GM12878 (cell line): ENCODE measurements at regions not wholly inside any gene's neighbourhood (a gene's known extent, or its start where the extent isn't known, plus 50 kb on each side); places are given as distances from the start of the nearest gene placed in this dataset.

ENCODE experiments used
- ATAC-seq: fragments of 200-7000 bp; cut with Tn5 transposase; 3 replicates; pipeline ENCODE4 v1.9.1; 2020; ENCODE audit warnings: mild to moderate bottlenecking, moderate library complexity
- BruUV-seq: library from RNA; stranded (reverse); fragments of 400-500 nt; replicated peaks from 2 replicates; lab custom pipeline; 2021; lab: Mats Ljungman, UMichigan
- CTCF ChIA-PET: fragments of 300-600 bp; sonication (Branson Sonifier 250); formaldehyde crosslinking; extraction: SDS; loops from one replicate; lab custom pipeline; 2021; ENCODE audit warnings: inconsistent platforms; lab: Yijun Ruan, JAX
- POLR2A ChIA-PET: fragments of 350-600 bp; formaldehyde crosslinking; extraction: SDS; loops from one replicate; lab custom pipeline; 2021; ENCODE audit warnings: inconsistent platforms; lab: Charles Lee
- RAD21 ChIA-PET: fragments of 300-600 bp; sonication (Branson Sonifier 250); formaldehyde crosslinking; loops from one replicate; lab custom pipeline; 2023; ENCODE audit warnings: antibody characterized with exemption; ENCODE audit not compliant: unreplicated experiment; lab: Charles Lee
- SMC1A ChIA-PET: fragments of 300-600 bp; sonication (Branson Sonifier 250); formaldehyde crosslinking; loops from one replicate; lab custom pipeline; 2023; ENCODE audit not compliant: unreplicated experiment, uncharacterized antibody; lab: Charles Lee
- DNase-seq: peaks from one replicate; pipeline ENCODE4 v3.0.0-alpha.2; 2011; ENCODE audit warnings: low read depth, low spot score
- FAIRE-seq: peaks from 3 replicates; lab custom pipeline; 2011; peaks lifted over from hg19 to GRCh38; lab: Jason Lieb, UNC
- H2AFZ ChIP-seq: 2 replicates; pipeline ENCODE4 v1.6.0; 2011; ENCODE audit warnings: low read depth, low read length, control low read depth; ENCODE audit not compliant: control insufficient read depth
- H3K27ac ChIP-seq: 2 replicates; pipeline ENCODE4 v1.5.1; 2011; ENCODE audit warnings: control low read depth; ENCODE audit not compliant: control insufficient read depth, insufficient read depth
- H3K27me3 ChIP-seq, 2 experiments: replicated peaks in 1 of 2; 2 replicates each; pipeline versions ENCODE4 v1.6.0 to v1.6.1; 2011; ENCODE audit warnings: low read length in 1 of 2; ENCODE audit not compliant: control insufficient read depth in 2 of 2, insufficient read depth in 2 of 2
- H3K36me3 ChIP-seq, 2 experiments: 2 replicates each; pipeline ENCODE4 v1.5.1; 2011; ENCODE audit warnings: low read length in 1 of 2; ENCODE audit not compliant: control insufficient read depth in 2 of 2, insufficient read depth in 2 of 2
- H3K4me1 ChIP-seq: 2 replicates; pipeline ENCODE4 v1.6.1; 2011; ENCODE audit warnings: mild to moderate bottlenecking, low read length, moderate library complexity, mixed read lengths; ENCODE audit not compliant: control insufficient read depth, insufficient read depth
- H3K4me2 ChIP-seq: 2 replicates; pipeline ENCODE4 v1.6.0; 2011; ENCODE audit warnings: control low read depth; ENCODE audit not compliant: control insufficient read depth, insufficient read depth
- H3K4me3 ChIP-seq: fragments of 200-600 bp; sonication (generic); 2 replicates; pipeline ENCODE4 v1.5.1; 2016
- H3K79me2 ChIP-seq: 2 replicates; pipeline ENCODE4 v1.6.0; 2011; ENCODE audit warnings: low read length; ENCODE audit not compliant: control insufficient read depth, insufficient read depth
- H3K9ac ChIP-seq: 2 replicates; pipeline ENCODE4 v1.8.0; 2011; ENCODE audit warnings: low read length, control low read depth, mixed read lengths; ENCODE audit not compliant: control insufficient read depth, insufficient read depth
- H3K9me3 ChIP-seq: replicated peaks from 3 replicates; pipeline ENCODE4 v1.5.1; 2011; ENCODE audit warnings: mild to moderate bottlenecking, low read length; ENCODE audit not compliant: control insufficient read depth, insufficient read depth
- H4K20me1 ChIP-seq: 2 replicates; pipeline ENCODE4 v1.6.0; 2011; ENCODE audit not compliant: control insufficient read depth, insufficient read depth
- CBX3 ChIP-seq: fragments of 200-600 bp; sonication (generic); IDR thresholded peaks from 2 replicates; pipeline ENCODE4 v1.6.1; 2016; ENCODE audit warnings: low read depth, borderline replicate concordance
- IRF3 ChIP-seq: fragments of 450-650 bp; IDR thresholded peaks from 2 replicates; pipeline ENCODE4 v1.6.1; 2014; ENCODE audit warnings: mild to moderate bottlenecking
- IRF5 ChIP-seq: fragments of 450-650 bp; IDR thresholded peaks from 2 replicates; pipeline ENCODE4 v1.6.1; 2017; ENCODE audit warnings: borderline replicate concordance
- PAX8 ChIP-seq: fragments of 450-650 bp; IDR thresholded peaks from 2 replicates; pipeline ENCODE4 v1.6.1; 2017; ENCODE audit warnings: mild to moderate bottlenecking, moderate library complexity
- SIN3A ChIP-seq: IDR thresholded peaks from 2 replicates; pipeline ENCODE4 v1.6.1; 2012; ENCODE audit warnings: low read depth, low read length, improper control_type of control experiment
- USF2 ChIP-seq: IDR thresholded peaks from 2 replicates; pipeline ENCODE4 v1.6.1; 2011; ENCODE audit warnings: low read depth, low read length, improper control_type of control experiment, borderline replicate concordance
- WRNIP1 ChIP-seq: IDR thresholded peaks from 2 replicates; pipeline ENCODE4 v1.6.1; 2011; ENCODE audit warnings: low read depth, low read length, improper control_type of control experiment, borderline replicate concordance
- ZBTB40 ChIP-seq: fragments of 450-650 bp; IDR thresholded peaks from 2 replicates; pipeline ENCODE4 v1.6.1; 2016; ENCODE audit warnings: mild to moderate bottlenecking, moderate library complexity, borderline replicate concordance
- WGBS: methylation state at CpG from one replicate; pipeline ENCODE4 v1.1.6; 2016; ENCODE audit warnings: low lambda C conversion rate; ENCODE audit not compliant: insufficient replicate concordance, insufficient coverage; ENCODE audit errors: missing lambda C conversion rate; 5-methylcytosine and 5-hydroxymethylcytosine counted together
- in situ Hi-C: fragments of 300-500 bp; cut with MboI; formaldehyde crosslinking; loops from 9 replicates; pipeline ENCODE4 v1.14.3; 2018; ENCODE audit warnings: mixed read lengths
- intact Hi-C: fragments of 100-400 bp; cut with micrococcal nuclease; formaldehyde crosslinking; loops from one replicate; pipeline ENCODE4 v1.14.2; 2022; ENCODE audit not compliant: unreplicated experiment

- CTCF ChIA-PET, result no interaction called here
- POLR2A ChIA-PET, result no interaction called here
- SMC1A ChIA-PET, result no interaction called here
- H2AFZ ChIP-seq, result no peak overlapping the region
- no peak overlapping the region for H3K4me3 ChIP-seq
- no peaks in the 10 kb centered on the region for H3K4me1 ChIP-seq
- H4K20me1 ChIP-seq, result no peaks in the 10 kb centered on the region
- WGBS, result 14% methylated on average over 2 of the region's 2 CpGs
- no peaks in the 10 kb centered on the region for H3K79me2 ChIP-seq
- H3K9ac ChIP-seq, result no peak overlapping the region
- in situ Hi-C loops (no loop called here), intact Hi-C loops (no loop called here)
- no peak for TF ChIP-seq CBX3
- no peak for TF ChIP-seq USF2
- no peak for TF ChIP-seq WRNIP1
- TF ChIP-seq PAX8, result no peak
- no peak for TF ChIP-seq IRF5
- no peak for TF ChIP-seq SIN3A
- TF ChIP-seq ZBTB40, result no peak
- TF ChIP-seq IRF3, result no peak
- RAD21 ChIA-PET, result no interaction called here
- ATAC-seq (no peak), DNase-seq (no peak), FAIRE-seq (no peak)
- H3K9me3 ChIP-seq, result no peaks in the 10 kb centered on the region
- H3K27ac ChIP-seq, result no peak overlapping the region
- H3K27me3 ChIP-seq, result no peaks in the 10 kb centered on the region
- no peaks in the 10 kb centered on the region for H3K36me3 ChIP-seq
- no peak overlapping the region for H3K4me2 ChIP-seq
- BruUV-seq, result no TSS peak
Measured at GRCh38 chr21:28252928-28253327, 739.7 kb downstream of the LTN1 start.
